ENCODE measurements at regions not wholly inside any gene's neighbourhood (a gene's known extent, or its start where the extent isn't known, plus 50 kb on each side); places are given as distances from the start of the nearest gene placed in this dataset.

DNA sequence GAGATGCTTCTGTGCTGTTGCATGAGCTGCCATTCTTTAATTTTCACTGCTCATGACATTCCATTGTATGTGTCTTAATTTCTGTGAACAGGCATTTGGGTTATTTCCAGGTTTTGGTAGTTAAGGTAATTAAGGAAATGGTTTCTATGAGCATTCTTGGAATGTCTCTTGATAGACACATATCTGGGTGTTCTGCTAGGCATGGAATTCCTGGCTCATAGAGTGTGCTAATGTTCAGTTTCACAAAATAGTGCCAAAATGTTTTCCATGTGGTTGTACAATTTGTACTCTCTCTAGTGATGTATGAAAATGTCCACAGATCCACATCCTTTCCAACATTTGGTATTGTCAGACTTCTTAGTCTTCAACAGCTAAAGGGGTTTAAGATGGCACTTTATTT, 680.9 kb upstream of the SGCG start:
- Histone ChIP-seq H3K4me1 (no peaks in the 10 kb centered on the region), H3K27ac (no peak overlapping the region), H3K36me3 (no peaks in the 10 kb centered on the region), H3K9me3 (no peaks in the 10 kb centered on the region), H3K27me3 (no peaks in the 10 kb centered on the region), H3K4me3 (no peak overlapping the region)
- TF ChIP-seq CTCF (IDR thresholded peaks at IDR 0.05) = no peak
- no peak for DNase-seq (ENCODE audit: low spot score)

DNA sequence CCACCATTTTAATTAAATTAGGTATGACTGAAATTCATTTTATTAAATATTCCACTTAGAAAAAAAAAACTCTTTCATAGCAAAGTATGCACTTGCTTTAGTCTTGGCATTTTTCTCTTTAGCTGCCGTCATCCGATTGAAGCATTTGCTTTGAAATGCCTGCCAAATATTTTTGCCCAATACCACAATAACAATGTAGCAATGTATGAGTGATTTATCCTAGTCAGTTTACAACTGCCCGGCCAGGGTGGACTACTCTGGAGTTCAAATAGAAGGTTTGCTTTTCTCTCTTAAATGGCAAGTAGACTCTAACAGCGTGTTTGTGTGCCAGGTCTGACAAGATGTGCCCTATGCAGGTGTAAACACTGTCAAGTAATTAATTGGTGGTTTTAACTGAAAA, 675.3 kb upstream of the SGCG start:
- no peak overlapping the region for H3K27ac ChIP-seq
- no peak for DNase-seq (ENCODE audit: low spot score)
- no peak for TF ChIP-seq CTCF (IDR thresholded peaks at IDR 0.05)
- H3K4me1 ChIP-seq = no peaks in the 10 kb centered on the region
- H3K27me3 ChIP-seq = no peaks in the 10 kb centered on the region
- H3K36me3 ChIP-seq = no peaks in the 10 kb centered on the region
- H3K4me3 ChIP-seq = no peak overlapping the region
- H3K9me3 ChIP-seq = no peaks in the 10 kb centered on the region

GRCh38 chr13:22506096-22506691, 674.6 kb upstream of the SGCG start:
- no peaks in the 10 kb centered on the region for H3K36me3 ChIP-seq
- DNase-seq (ENCODE audit: low spot score) = no peak
- no peaks in the 10 kb centered on the region for H3K9me3 ChIP-seq
- H3K4me3 ChIP-seq = no peak overlapping the region
- no peaks in the 10 kb centered on the region for H3K27me3 ChIP-seq
- TF ChIP-seq CTCF (IDR thresholded peaks at IDR 0.05) = no peak
- H3K27ac ChIP-seq = no peak overlapping the region
- H3K4me1 ChIP-seq = no peaks in the 10 kb centered on the region

DNA sequence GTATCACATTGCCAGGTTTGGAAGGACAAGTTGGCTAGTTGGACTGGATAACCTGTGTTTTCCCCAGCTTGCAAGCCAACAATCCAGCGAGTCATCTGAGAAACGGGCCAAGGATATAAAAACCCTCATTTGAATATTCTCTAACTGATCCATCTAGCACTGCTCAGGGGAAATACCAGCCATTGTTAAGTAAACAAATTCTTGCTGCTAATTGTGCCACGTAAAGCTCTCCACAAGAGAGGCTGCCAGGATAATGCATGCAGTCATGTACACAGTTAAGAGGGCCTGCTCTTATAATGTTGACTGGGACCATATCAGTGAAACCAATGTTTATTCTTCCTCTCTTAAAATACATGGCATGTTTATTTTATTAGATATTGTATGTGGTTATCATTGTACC, 663.2 kb upstream of the SGCG start:
- DNase-seq (ENCODE audit: low spot score) = no peak
- Histone ChIP-seq H3K27ac (no peak overlapping the region), H3K9me3 (no peaks in the 10 kb centered on the region), H3K4me1 (no peaks in the 10 kb centered on the region), H3K36me3 (no peaks in the 10 kb centered on the region), H3K4me3 (no peak overlapping the region), H3K27me3 (no peaks in the 10 kb centered on the region)
- no peak for TF ChIP-seq CTCF (IDR thresholded peaks at IDR 0.05)

GRCh38 chr13:22536851-22537250, 643.9 kb upstream of the SGCG start:
- H3K4me1 ChIP-seq = no peaks in the 10 kb centered on the region
- H3K27me3 ChIP-seq = no peaks in the 10 kb centered on the region
- H3K36me3 ChIP-seq = no peaks in the 10 kb centered on the region
- H3K4me3 ChIP-seq = no peak overlapping the region
- no peak overlapping the region for H3K27ac ChIP-seq
- DNase-seq (ENCODE audit: low spot score) = no peak
- no peak for TF ChIP-seq CTCF (IDR thresholded peaks at IDR 0.05)
- no peaks in the 10 kb centered on the region for H3K9me3 ChIP-seq

DNA sequence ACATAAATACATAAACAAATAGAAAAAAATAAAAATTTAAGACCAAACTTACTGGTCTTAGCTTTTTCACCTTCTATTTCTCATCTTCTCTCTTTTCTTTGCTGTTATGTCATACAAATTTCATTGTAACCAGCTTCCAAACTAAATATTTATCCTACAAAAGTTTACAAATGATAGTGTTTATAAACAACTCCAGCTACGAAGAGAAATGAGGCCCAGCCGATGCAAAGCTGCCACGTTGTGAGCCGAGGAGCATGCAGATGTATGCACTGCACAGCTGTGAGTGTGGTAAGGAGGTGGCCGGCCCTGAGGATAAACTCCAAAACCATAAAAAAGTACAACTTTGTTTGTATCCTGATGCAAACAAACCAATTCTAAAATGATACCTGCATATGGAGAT, 642.4 kb upstream of the SGCG start:
- H3K9me3 ChIP-seq = no peaks in the 10 kb centered on the region
- no peak overlapping the region for H3K27ac ChIP-seq
- no peak for TF ChIP-seq CTCF (IDR thresholded peaks at IDR 0.05)
- DNase-seq (ENCODE audit: low spot score) = no peak
- H3K36me3 ChIP-seq = no peaks in the 10 kb centered on the region
- H3K27me3 ChIP-seq = no peaks in the 10 kb centered on the region
- H3K4me1 ChIP-seq = no peaks in the 10 kb centered on the region
- no peak overlapping the region for H3K4me3 ChIP-seq

All from right atrium auricular region (tissue), 2 donors.